ENCODE measurements at regions not wholly inside any gene's neighbourhood (a gene's known extent, or its start where the extent isn't known, plus 50 kb on each side); places are given as distances from the start of the nearest gene placed in this dataset.

DNA sequence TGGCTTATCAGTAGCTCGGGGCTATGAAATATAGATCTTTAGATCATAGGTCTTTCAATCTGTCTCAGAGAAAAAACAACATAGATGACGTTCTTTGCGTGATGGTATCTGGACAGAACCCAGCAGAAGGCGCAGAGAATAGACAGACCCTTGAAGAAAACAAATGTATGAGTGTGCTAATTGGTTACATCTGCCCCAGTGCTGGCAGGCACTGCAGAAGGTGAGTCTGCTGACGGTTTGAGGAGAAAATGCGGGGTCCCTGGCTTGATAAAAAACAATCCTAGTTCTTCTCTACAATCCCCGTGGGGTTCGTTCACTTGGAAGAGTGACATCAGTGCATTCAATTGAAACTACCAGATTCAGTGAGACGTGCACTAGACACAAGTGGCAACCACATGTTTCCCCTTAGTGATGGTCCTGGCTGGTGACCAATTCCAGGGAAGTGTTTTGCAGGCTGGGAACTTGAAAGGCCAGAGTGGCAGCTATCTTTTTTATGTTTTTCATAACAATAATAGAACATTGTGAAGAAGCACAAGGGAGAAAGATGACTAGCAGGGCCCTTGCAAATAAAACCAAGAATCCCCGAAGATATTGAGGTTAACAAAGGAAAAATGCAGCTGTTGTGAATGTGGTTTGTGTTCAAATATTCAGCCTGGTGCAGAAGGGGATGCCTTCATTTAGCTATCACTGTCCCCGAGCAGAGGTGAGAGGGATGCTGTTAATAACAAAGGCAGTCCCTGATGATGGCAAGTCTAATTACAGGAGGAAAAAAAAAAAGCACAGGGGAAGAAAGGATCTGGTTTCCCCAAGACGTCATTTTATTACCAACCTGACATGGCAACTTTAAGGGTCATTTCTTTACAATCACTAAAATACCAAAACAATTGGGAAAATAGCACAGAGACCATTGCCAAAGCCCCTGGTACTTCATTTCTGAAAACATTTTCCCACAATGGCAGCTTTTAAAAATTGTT is 337.6 kb upstream of the FIGN start:
- no peak for TF ChIP-seq CTCF (IDR thresholded peaks at IDR 0.05; ENCODE audit: insufficient read depth, low read length, poor library complexity, severe bottlenecking)
- H3K27me3 ChIP-seq (replicated peaks; ENCODE audit: control insufficient read depth, insufficient read depth, low read length), result no peaks in the 10 kb centered on the region
- H3K4me3 ChIP-seq (replicated peaks; ENCODE audit: low read depth, low read length), result no peak overlapping the region
- DNase-seq (ENCODE audit: extremely low read depth, insufficient read length), result no peak
- H3K36me3 ChIP-seq (ENCODE audit: control insufficient read depth, insufficient read depth, low read length), result no peaks in the 10 kb centered on the region

DNA sequence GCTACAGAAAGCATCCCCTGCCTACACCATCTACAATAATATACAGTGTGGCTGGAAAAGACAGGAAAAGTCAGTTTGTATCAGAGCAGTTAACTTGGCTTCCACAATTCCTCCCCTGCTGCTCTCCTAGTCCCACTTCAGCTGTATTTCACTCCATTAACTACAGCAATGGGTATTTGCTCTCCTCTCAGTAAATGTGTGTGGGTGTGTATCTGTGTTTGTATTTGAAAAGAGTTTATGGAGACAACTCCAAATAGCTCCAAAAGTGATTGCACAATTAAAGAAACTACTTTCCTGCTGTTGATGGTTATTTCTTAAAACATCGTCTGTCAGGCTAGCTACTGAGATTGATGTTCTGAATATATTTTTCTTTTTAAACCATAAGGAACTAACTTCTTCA is 333.7 kb upstream of the FIGN start:
- H3K27me3 ChIP-seq (replicated peaks; ENCODE audit: control insufficient read depth, insufficient read depth, low read length), result no peaks in the 10 kb centered on the region
- H3K4me3 ChIP-seq (replicated peaks; ENCODE audit: low read depth, low read length), result no peak overlapping the region
- H3K36me3 ChIP-seq (ENCODE audit: control insufficient read depth, insufficient read depth, low read length), result no peaks in the 10 kb centered on the region
- no peak for TF ChIP-seq CTCF (IDR thresholded peaks at IDR 0.05; ENCODE audit: insufficient read depth, low read length, poor library complexity, severe bottlenecking)
- no peak for DNase-seq (ENCODE audit: extremely low read depth, insufficient read length)

- no peak for DNase-seq (ENCODE audit: extremely low read depth, insufficient read length)
- Histone ChIP-seq H3K36me3 (ENCODE audit: control insufficient read depth, insufficient read depth, low read length) (no peaks in the 10 kb centered on the region), H3K27me3 (replicated peaks; ENCODE audit: control insufficient read depth, insufficient read depth, low read length) (no peaks in the 10 kb centered on the region), H3K4me3 (replicated peaks; ENCODE audit: low read depth, low read length) (no peak overlapping the region)
- TF ChIP-seq CTCF (IDR thresholded peaks at IDR 0.05; ENCODE audit: insufficient read depth, low read length, poor library complexity, severe bottlenecking), result no peak
These were observed 332.3 kb upstream of the FIGN start for GRCh38 chr2:164068063-164068462.

DNA sequence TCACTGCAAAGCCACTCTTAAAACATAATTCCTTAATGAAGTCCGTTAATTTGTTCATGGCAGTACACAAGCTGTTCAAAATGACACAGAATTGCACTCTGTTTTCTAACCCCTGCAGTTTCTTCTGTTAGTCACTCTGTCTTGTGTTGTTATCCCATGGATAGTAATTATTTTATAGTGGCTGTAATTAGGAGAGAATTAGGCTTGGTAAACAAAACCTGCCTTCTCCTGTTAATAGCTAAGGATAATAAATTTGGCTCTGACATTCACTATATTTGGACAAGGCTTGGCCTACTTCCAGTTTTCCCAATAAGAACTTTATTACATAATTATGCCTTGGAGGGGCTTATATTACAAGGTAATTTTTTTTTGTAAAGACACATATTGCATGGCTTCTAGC is 330.3 kb upstream of the FIGN start:
- H3K4me3 ChIP-seq (replicated peaks; ENCODE audit: low read depth, low read length), result no peak overlapping the region
- no peak for DNase-seq (ENCODE audit: extremely low read depth, insufficient read length)
- no peaks in the 10 kb centered on the region for H3K36me3 ChIP-seq (ENCODE audit: control insufficient read depth, insufficient read depth, low read length)
- TF ChIP-seq CTCF (IDR thresholded peaks at IDR 0.05; ENCODE audit: insufficient read depth, low read length, poor library complexity, severe bottlenecking), result no peak
- no peaks in the 10 kb centered on the region for H3K27me3 ChIP-seq (replicated peaks; ENCODE audit: control insufficient read depth, insufficient read depth, low read length)

DNA sequence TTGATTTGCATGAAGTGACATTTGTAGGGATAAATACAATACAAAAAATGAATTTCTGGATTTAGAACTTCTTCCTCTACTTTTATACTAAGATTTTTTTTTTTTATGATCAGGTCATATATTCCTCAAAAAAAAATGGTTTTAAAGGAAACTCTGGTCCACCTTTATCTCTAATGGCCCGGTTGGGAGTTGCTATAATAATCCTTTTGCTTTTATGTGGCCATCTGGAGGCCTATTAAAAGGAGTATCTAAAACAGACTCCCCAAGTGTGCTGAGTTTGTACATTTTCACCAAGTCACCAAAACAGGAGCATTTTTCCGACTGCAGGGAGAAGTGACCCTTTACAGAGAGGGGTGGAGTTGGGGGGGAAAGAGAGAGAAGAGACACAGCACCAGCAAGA is 329.2 kb upstream of the FIGN start:
- DNase-seq (ENCODE audit: extremely low read depth, insufficient read length), result no peak
- no peaks in the 10 kb centered on the region for H3K36me3 ChIP-seq (ENCODE audit: control insufficient read depth, insufficient read depth, low read length)
- H3K4me3 ChIP-seq (replicated peaks; ENCODE audit: low read depth, low read length), result no peak overlapping the region
- no peaks in the 10 kb centered on the region for H3K27me3 ChIP-seq (replicated peaks; ENCODE audit: control insufficient read depth, insufficient read depth, low read length)
- no peak for TF ChIP-seq CTCF (IDR thresholded peaks at IDR 0.05; ENCODE audit: insufficient read depth, low read length, poor library complexity, severe bottlenecking)

Measured in GM06990 (cell line).